ENCODE measurements at regions not wholly inside any gene's neighbourhood (a gene's known extent, or its start where the extent isn't known, plus 50 kb on each side); places are given as distances from the start of the nearest gene placed in this dataset.
"Not testable (repeated sequence)": the region's sequence is repeated elsewhere in the genome, so short reads cannot be mapped to it uniquely, and the experiment has no call there.

DNA sequence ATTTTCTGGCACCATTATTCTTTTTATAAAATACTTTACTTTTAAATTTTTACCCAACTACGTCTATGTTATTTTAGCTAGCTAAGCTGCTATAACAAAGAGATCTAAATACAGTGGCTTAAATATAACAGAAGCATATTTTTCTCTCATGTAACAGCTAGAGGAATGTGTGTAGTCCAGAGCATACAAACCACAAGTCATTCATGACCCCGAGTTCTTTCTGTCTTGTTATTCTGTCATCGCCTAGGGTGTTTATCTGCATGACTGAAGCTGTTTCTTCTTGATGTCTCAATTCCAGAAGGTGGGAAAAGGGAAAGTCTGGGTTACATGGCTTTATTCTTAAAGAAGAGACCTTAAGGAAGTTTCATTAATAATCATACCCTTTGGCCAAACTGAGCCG is 136.9 kb upstream of the RFX3 start:
- DNase-seq (ENCODE audit: low read depth in 4 of 4, low spot score in 3 of 4) = no peak

DNA sequence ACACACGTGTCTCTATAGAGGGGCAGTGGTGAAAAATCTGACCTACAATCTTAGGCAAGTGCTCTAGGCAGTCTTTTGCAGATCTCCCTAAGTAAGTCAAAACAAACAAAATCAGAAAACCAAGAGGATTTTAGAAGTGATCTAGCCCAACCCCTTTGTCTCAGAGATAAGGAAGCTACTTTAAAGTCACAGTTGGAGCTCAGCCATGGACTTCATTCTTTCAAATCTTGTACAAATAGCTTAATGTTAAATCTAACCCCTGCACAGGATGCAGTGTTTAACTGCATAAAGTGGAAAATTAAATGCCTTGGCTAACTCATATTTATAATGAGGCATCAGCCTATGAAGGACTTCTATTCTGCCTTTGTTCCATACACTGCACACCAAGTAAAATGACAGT is 135.1 kb upstream of the RFX3 start:
- no peak for DNase-seq (ENCODE audit: low read depth in 4 of 4, low spot score in 3 of 4)

DNA sequence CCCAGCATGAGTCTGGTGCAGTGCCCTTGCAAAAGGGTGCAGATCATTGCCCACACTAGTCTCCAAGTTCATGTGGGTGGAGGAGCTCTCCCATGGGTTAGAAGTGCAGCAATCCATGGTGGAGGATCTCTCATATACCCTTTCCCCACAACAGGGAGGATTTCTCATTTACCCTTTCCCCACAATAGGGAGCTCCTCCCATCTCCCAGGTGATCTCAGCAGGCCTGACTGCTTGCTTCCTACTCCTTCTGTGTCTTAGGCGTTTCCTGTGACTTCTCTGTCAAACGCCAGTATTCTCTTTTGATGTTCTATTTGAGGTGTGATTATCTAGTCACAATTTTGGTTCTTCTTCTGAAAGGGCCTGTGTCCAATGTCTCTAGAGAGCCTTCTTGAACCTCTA is 133.8 kb upstream of the RFX3 start:
- no peak for DNase-seq (ENCODE audit: low read depth in 4 of 4, low spot score in 3 of 4)

DNA sequence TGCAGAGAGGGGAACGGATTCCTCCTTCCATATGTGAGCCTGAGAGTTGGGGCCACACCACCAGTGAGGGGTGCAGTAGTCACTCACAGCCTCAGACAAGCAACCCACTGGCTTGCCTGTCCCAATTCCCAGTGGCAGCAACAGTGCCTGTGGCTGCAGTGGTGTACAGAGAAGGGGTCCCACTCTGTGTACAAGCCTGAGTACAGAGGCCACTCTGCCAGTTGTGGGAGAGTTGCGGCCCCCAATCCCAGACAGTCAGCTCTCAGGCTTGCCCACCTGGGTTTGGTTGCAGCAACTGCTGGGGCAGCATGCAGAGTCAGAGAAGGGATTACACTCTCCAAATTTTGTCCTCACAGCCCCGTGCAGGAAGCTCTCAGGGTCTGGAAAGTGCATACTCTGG is 133.2 kb upstream of the RFX3 start:
- no peak for DNase-seq (ENCODE audit: low read depth in 4 of 4, low spot score in 3 of 4)

DNA sequence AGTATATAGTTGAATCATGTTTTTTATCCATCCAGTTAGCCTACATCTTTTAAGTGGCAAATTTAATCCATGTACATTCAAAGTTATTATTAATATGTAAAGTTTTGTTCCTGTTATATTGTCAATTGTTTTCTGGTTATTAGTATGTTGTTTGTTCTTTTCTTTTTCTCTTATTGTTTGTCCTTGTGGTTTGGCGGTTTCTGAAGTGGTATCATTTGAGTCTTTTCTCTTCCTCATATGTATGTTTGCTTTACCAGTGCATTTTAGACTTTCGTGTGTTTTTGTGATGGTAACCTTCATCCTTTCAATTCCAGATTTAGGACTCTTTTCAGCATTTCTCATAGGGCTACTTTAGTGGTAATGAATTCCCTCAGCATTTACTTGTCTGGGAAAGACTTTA is 130.4 kb upstream of the RFX3 start:
- no peak for DNase-seq (ENCODE audit: low read depth in 4 of 4, low spot score in 3 of 4)

DNA sequence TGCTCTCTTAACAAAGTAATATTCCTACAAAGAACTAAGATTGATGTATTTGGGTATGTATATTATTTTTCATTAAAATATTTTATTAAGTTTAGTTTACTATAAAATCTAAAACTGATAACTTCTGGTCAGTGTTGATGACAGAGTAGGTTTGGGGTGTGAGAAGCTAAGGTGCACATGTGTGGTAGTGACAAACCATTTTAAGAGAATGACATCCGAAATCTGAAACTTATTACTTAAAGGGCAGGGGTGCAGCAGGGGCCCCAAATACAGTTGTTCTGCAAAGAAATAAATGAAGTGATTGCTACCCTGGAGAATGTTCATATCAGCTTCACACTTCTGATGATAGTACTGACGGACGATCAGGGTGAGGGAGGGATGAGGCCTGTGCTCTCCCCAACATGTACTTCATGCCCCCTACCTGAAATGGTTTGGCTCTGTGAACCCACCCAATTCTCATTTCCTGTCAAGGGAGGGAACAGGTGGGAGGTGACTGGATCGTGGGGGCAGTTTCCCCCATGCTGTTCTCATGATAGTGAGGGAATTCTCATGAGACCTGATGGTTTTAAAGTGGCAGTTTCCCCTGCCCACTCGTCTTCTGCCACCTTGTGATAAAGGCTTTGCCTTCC is 125.3 kb upstream of the RFX3 start:
- DNase-seq (ENCODE audit: low read depth in 4 of 4, low spot score in 3 of 4) = no peak

DNA sequence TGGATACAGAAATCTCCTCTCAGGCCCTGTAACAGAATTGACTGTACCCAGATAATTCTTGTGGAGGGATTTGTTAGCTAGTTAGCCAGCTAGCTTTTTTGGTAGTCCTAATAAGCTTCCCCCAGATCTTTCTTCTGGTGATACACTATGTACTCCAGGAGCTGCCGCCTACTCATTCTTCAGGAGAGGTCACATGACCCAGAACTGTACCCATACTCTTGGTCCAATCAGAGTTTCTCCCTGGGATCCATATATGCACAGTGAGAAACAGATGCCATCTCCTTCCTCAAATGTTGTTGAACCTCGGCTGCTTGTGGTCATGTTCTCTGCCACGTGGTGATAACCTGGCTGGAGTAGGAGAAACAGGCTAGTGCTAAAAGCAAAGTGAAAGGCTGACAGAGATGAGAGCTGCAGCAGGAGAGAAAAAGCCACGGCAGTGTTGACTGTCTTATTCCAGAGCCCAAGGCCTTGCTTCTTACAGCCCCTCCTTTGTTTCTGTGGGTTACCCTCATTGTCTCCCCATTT is 123.0 kb upstream of the RFX3 start:
- DNase-seq (ENCODE audit: low read depth in 4 of 4, low spot score in 3 of 4) = no peak

DNA sequence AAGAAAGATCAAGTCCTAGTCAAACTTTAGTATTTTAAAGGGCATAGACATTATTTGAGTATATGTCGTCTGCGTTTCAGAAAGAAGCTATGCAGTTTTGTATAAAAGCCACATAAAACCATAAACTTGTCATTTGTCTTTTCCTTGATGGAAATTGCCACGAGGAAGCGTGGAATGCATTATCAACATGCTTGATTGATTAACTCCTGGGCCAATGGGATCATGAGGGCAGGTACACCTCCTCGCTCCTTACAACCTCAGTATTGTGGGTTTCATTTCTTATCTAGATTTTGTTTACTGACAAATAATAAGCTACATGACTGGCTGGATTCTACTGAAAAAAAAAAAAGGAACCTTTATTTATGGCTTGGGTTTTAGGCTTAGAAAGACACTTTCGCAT is 122.5 kb upstream of the RFX3 start:
- no peak for DNase-seq (ENCODE audit: low read depth in 4 of 4, low spot score in 3 of 4)

DNA sequence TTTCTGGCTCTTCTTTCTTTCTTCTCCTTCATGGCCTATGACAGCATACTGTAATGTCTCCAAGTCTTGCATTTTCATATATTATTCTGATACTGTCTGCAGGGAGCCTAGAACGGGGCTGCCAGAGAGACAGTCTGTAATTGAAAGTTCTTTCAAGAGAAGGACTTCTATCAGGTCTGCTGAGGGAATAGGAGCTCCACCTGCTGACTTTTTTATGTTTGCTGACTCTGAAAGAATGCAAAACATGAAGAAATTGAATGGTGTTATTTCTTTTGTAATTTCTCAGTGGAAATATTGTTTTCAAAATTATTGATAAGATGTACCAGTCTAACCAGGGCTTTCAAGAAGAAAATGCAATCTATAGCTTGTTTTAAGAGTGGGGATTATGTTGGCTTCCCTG is 121.9 kb upstream of the RFX3 start:
- DNase-seq (ENCODE audit: low read depth in 4 of 4, low spot score in 3 of 4) = no peak

DNA sequence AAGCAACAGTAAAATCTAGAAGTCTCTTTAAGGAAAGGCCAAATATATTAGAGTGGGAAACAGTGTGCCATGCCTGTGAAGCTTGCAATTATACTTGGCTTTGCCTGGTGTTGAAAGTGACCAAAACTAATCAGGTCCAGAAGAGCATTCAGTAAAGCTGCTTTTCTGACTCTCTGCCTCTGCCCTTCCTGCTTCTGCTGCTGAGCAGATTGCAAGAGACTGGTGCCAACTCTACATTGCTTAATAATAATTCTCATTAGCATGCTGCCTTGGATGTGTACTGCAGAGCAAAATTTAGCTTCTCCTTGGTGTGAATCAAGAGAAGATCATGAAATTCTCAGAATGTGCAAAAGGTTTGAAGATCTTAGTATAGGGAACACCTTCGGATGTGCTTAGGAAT is 120.4 kb upstream of the RFX3 start:
- DNase-seq (ENCODE audit: low read depth in 4 of 4, low spot score in 3 of 4) = no peak

DNA sequence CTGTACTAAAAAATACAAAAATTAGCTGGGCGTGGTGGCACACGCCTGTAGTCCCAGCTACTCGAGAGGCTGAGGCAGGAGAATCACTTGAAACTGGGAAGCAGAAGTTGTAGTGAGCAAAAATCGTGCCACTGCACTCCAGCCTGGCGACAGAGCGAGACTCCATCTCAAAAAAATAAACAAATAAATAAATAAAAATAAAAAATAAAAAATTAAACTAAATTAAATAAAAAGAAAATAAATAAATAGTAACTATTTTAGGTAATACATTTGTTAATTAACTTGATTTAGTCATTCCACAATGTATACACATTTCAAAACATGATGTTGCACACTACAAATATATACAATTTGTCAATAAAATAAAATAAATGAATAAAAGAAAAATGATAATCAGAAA is 116.3 kb upstream of the RFX3 start:
- not testable (repeated sequence) for DNase-seq (ENCODE audit: low read depth in 4 of 4, low spot score in 3 of 4)

DNA sequence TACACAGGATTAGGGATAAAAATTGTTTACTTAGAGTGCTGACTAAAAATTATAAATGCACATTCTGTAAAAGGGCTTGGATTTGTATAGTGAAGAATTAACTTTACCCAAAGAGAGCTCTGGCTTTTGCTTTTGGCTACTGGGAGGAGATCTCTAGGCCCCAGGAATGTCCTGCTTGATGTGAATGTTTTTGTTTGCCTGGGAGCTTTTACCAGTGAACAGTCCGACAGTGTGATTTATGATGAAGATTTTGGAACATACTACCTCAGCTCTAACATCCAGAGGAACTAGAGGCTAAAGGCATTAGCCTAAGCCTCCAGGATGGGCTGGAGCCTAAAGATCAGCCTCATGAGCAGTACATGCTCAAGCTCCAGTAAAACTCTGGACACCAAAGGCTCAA is 103.7 kb upstream of the RFX3 start:
- DNase-seq (ENCODE audit: low read depth in 4 of 4, low spot score in 3 of 4) = no peak

DNA sequence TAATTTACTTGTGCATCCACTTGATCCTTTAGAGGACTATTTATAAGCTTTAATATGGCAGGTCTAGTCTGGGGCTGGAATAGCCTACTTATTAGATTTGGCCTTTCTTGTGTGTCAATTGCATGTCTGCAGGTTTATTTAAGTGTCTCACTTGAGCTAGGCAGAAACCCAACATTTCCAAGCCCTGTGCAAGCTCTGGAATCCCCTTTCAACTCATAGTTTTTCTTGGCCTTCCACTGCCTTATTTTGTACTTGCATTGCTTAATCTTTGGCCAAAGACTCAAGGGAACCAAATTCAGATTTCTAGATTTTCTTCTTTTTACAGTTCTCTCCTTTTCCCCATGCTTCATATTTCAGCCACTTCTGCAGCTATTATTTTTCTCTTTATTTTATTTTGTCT is 102.4 kb upstream of the RFX3 start:
- no peak for DNase-seq (ENCODE audit: low read depth in 4 of 4, low spot score in 3 of 4)

DNA sequence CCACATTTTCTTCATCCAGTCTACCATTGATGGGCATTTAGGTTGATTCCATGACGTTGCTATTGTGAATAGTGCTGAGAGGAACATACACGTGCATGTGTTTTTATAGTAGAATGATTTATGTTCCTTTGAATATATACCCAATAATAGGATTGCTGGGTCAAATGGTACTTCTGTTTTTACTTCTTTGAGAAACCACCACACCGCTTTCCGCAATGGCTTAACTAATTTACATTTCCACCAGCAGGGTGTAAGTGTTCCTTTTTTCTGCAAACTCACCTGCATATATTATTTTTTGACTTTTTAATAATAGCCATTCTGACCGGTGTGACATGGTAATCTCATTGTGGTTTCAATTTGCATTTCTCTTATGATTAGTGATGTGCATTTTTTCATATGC is 82.2 kb upstream of the RFX3 start:
- DNase-seq (ENCODE audit: low read depth in 4 of 4, low spot score in 3 of 4) = no peak

DNA sequence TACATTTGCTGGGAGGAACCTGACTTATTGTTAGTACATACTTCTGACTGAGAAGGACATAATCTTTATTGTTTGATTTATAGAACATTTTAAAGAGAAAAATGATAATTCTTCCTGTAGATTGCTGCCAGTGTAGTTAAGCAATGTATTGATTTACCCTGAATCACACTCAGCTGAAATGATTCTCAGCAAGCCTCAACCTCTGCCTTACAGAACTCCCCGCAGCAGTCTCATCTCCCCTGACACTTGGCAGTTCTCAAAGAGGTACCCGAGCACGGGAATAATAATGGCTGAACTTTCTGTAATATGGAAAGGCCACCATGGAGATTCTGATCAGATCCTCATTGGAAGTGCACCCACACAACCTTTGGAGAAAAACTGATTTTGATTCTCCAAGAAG is 74.9 kb upstream of the RFX3 start:
- DNase-seq (ENCODE audit: low read depth in 4 of 4, low spot score in 3 of 4) = no peak

DNA sequence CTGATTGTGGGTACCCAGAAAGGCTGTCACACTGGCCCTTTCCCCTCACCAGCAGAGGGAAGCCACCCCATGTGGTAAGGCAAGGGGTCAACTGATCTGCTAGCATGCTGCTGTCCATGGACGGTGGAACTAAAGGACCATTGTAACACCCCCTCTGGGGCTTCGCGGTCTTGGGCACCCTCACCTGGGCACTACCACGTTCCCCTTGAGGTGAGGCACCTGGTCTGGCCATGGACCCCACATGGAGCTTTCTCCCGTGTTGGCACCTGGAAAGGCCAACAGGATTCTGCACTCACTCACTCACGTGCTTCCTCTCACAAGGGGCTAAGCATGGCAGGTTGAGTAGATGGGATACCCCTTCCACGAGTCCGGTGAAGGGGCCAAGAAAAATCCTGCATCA is 72.0 kb upstream of the RFX3 start:
- DNase-seq (ENCODE audit: low read depth in 4 of 4, low spot score in 3 of 4) = no peak

DNA sequence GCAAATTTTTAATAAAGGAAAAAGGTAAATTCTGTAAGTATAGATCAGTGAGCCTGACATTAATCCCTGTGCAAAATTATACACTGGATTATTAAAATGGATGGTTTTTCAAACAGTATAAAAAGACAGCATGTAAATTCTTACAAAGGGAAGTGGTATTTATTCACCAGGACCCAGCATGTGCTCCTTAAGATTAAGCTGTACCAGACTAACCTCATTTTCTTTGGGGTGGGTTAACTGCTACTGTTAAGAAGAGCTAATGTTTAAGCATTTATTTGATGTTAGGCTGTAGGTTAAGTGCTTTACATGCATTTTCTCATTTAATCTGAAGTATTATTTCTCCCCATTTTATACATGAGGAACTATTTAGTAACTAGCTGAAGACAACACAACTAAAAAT is 60.3 kb upstream of the RFX3 start:
- no peak for DNase-seq (ENCODE audit: low read depth in 4 of 4, low spot score in 3 of 4)

DNA sequence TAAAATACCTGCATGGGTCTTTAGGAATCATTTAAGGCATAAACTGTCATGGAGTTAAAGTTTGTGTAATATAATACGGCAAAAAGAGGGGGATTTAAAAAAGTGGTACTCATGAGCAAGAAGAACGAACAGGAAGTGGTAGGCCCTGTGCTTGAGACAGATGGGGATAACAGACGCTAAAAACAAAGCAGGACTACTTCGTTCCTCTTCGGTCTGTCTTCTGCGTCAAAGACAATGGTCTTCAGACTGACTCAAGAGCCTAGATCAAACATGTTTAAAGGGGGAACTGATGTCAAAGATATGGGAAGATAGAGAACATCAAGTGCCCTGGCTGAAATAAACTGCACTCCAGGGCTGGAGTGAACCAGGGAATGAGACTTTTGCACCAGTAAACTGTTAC is 59.8 kb upstream of the RFX3 start:
- no peak for DNase-seq (ENCODE audit: low read depth in 4 of 4, low spot score in 3 of 4)

DNA sequence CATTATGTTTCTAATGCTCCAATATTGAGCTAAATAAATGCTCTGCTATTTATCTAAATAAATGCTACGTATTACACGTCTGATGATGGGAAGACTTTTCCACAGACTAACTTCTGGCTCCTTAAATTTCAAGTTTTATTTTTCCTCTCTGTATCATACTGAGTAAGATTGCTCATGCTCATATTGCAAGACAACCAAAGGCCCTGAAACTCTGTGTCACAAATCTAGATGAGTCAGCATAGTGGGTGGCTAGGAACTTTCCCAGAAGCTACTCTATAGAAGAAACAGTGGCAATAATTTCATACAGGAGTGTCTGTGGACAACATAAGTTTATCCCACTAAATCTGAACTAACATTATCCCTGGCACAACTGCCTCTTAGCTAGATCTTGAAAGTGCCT is 53.0 kb upstream of the RFX3 start:
- DNase-seq (ENCODE audit: low read depth in 4 of 4, low spot score in 3 of 4) = no peak

DNA sequence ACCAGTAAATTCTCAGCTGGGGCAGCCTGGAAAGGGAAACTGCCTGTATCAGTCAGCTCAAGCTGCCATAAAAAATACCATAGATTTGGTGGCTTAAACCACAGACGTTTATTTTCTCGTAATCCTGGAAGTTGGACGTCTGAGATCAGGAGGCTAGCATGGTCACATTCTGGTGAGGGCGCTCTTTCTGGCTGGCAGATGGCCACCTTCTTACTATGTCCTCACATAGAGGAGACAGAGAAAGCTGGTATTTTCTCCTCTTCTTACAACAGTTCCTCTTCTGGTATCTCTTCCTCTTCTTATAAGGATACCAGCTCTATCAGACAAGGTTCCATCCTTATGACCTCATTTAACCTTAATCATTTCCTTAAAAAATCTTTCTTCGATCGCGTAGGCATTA is 50.5 kb upstream of the RFX3 start:
- no peak for DNase-seq (ENCODE audit: low read depth in 4 of 4, low spot score in 3 of 4)

DNA sequence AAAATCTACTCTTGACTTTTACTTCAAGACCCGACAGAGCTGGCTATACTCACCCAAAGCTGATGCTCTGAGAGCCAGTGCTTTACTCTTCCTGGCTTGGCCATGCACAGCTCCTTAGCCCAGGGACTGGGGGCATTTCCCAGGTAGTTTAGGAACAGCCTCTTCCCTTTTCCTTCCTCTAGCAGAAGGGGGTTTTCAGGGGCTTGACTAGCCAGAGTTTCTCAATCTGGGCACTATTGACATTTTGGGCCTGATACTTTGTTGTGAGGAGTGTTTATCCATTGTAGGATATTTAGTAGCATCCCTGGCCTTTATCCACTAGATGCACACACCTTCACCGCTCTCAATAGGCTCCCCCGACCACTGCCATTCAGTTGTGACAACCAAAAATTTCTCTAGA is 50.0 kb upstream of the RFX3 start:
- no peak for DNase-seq (ENCODE audit: low read depth in 4 of 4, low spot score in 3 of 4)
